Left cardiac atrium (tissue), 4 donors: ENCODE measurements at regions not wholly inside any gene's neighbourhood (a gene's known extent, or its start where the extent isn't known, plus 50 kb on each side); places are given as distances from the start of the nearest gene placed in this dataset.
"Not testable (repeated sequence)": the region's sequence is repeated elsewhere in the genome, so short reads cannot be mapped to it uniquely, and the experiment has no call there.

ENCODE experiments used
- ATAC-seq, 2 donors: fragments of 200-7000 bp; cut with Tn5 transposase; one replicate each; pipeline ENCODE4 v1.9.1; 2020; ENCODE audit warnings: mild to moderate bottlenecking in 2 of 2, moderate library complexity in 2 of 2
- DNase-seq: peaks from one replicate; pipeline ENCODE4 v3.0.0-alpha.2; 2020
- intact Hi-C, 2 donors: fragments of 100-400 bp; cut with DNase I; formaldehyde crosslinking; loops; one replicate each; pipeline versions ENCODE4 v1.14.1 to v1.15.1; 2022 to 2023
- donor health status: DM: no; HTN: yes; CAD: no.
- donor health status: DM: no; HTN: yes; CAD: no; lungs with severe emphysema.
- donor health status: DM: yes; HTN: yes; CAD: no.
- donor health status: Dilated cardiomyopathy.

DNA sequence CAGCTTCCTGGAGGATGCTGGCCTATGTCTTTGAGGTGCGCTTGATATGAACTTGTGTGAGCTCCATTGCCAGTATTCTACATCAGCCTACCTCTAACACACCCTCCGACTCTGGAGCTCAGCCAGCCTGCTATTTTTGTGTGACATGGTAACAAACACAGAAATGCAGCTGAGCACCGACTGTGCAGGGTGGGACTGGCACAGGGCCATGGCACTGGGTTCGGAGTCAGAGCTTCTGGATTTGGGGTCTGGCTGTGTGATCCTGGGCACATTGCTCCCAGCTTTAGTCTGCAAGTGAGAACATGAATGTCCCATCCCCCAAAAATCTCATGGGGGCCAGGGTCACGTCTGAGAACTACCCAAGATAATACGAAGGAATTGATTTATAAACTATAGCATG is 257.2 kb upstream of the CTBP2 start:
- ATAC-seq (no peak), DNase-seq (no peak)
- intact Hi-C loops, result no loop called here

DNA sequence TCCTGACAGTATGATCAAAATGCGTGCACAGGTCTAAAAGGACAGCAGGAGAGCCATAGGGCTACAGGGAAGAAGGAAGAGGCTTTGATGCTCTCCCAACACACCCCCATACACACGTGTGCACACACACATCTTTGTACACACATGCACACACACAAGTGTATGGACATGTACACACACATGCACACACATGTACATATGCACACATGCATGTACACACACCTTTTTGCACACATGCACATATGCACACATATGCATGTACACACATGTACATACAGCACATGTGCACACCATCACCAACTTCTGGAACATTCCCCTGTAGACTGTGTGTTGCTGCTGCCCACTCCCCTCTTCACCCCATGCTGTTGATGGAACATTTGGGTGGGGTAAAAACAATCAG is 255.6 kb upstream of the CTBP2 start:
- no peak for DNase-seq
- intact Hi-C loops, result no loop called here
- ATAC-seq, result no peak

DNA sequence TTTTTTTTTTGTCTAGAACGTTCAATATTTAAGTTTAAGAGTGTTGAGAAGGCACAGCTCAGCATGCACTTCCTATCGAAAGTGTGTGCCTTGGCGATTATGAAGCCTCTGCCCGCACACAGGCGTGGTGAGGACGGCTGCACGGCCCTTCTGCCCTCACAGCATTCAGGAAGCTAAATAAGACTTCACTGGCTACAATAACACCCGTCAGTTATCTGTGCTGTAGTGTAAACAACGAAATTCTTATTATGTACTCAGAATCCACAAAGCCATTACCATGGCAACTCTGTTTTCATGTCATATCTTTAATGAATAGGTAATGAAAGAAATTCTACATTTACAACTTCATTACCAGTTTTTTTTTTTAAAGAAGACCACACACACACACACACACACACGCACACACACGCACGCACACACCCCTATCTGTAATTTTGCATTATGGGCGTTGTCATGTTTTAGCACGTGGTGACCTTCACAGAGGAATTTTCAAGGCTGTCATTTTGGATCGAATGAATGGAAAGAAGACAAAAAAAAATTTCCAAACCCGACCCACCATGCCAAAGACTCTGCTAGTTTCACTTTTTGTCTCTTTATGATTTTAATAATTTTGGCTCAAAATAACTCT is 254.8 kb upstream of the CTBP2 start:
- intact Hi-C loops, result no loop called here
- ATAC-seq, result no peak
- no peak for DNase-seq

DNA sequence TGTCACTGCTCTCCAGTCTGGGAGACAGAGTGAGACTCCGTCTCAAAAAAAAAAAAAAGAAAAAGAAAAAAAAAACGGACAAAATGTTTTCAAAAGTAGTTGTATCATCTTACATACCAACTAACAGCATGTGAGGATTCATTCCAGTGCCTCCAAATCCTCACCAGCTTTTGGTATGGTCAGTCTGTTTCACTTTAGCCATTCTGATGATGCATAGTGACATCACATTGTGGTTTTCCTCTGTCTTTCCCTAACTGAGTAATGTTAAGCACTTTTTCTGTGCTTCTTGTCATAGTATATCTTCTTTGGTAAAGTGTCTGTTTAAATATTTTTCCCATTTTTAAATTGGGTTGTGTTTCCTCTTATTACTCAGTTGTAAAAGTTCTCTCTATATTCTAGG is 251.4 kb upstream of the CTBP2 start:
- ATAC-seq, result no peak
- no peak for DNase-seq
- intact Hi-C loops, result no loop called here

DNA sequence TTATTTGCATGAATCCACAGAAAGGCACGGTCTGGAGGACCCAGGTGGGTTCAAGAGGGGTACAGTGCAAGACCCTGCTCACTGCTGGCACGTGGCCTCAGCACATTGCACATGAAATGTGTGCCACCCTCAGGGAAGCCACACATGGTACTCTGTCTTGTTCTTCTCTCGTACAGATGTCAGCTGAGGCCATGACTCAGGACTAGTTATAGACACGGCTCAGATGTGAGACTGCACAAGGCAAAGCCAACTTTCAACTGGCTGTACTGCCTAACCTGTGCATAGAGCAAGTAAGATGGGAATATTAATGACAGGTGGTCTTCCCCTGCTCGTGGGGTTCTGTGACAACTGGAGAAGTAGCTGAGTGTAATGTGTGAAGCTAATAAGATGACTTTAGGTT is 249.4 kb upstream of the CTBP2 start:
- DNase-seq (no peak), ATAC-seq (no peak)
- intact Hi-C loops, result no loop called here

DNA sequence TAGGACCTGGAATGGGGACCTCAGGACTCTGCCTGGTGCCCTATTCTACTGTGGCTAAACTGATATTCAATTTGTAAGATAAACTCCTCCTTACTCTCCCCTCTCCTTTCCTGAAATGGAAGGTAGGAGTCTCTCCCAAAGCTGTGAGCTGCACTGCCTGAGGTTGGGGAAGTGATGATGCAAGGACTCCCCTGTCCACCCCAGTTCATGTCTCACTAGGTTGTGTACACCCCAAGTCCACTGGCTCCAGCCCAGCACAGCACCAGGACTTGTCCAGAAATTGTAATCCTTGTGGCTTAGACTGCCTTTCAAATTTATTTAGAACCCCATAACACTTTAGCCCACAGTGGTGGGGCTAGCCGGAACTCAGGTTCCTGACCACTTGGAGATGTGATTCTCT is 247.2 kb upstream of the CTBP2 start:
- no peak for DNase-seq
- intact Hi-C loops, result no loop called here
- ATAC-seq, result no peak

DNA sequence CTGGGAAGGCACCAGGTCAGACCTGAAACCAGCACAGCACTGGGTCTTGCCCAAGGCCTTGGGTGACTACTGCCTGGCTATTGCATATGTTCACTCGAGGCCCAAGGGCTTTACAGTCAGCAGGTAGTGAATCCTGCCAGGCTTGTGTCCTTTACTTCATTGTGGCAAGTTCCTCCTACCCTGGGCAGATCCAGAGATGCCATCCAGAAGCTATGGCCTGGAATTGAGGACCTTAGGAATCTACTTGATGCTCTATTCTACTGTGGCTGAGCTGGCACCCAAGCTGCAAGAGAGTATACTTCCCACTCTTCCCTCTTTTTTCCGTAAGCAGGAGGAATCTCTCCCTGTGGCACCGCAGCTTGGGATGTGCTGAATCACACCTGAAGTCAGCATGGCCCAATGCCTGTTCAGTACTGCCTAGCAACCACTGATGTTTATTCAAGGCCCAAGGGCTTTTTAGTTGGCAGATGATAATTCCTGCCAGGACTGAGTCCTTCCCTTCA is 246.7 kb upstream of the CTBP2 start:
- ATAC-seq (no peak), DNase-seq (no peak)
- intact Hi-C loops, result no loop called here

DNA sequence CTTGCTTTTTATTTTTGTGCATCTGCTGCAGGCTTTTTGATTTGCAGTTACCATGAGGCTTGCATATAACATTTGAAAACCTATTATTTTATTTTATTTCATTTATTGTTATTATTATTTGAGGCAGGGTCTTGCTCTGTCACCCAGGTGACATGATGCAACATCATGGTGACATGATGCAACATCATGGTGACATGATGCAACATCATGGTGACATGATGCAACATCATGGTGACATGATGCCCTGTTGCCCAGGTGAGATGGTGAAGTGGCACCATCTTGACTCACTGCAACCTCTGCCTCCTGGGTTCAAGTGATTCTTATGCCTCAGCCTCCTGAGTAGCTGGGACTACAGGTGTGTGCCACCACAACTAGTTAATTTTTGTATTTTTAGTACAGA is 244.5 kb upstream of the CTBP2 start:
- DNase-seq, ATAC-seq, intact Hi-C loops: not testable (repeated sequence)

DNA sequence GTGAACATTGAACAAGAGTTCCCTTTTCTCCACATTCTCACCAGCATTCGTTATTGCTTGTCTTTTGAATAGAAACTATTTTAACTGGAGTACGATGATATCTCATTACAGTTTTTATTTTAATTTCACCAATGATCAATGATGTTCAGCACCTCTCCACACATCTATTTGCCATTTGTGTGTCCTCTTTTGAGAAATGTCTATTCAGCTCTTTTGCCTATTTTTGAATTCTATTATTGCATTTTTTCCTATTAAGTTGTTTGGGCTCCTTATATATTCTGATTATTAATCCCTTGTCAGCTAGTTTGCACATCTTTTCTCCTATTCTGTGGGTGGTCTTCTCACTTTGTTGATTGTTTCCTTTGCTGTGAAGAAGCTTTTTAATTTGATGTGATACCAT is 241.1 kb upstream of the CTBP2 start:
- ATAC-seq (no peak), DNase-seq (no peak)
- intact Hi-C loops, result no loop called here

DNA sequence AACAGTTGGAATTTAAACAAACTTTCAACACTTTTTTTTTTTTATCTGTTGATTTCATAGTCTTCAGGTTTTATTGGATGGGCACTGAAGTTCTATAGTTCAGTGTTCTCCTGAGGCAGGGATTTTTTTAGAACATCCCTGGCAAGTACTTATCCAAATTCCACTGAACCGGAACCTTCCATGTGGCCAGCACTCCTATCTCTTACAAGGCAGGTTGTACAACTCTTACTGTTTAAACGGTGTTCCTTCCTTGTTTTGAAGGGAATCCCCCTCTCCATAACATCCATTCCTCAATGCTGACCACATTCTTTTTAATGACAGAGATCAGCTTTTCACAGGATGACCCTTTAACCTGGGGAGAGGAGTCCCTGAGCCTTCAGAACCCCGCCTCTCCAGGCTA is 238.9 kb upstream of the CTBP2 start:
- DNase-seq (no peak), ATAC-seq (no peak)
- intact Hi-C loops, result no loop called here

DNA sequence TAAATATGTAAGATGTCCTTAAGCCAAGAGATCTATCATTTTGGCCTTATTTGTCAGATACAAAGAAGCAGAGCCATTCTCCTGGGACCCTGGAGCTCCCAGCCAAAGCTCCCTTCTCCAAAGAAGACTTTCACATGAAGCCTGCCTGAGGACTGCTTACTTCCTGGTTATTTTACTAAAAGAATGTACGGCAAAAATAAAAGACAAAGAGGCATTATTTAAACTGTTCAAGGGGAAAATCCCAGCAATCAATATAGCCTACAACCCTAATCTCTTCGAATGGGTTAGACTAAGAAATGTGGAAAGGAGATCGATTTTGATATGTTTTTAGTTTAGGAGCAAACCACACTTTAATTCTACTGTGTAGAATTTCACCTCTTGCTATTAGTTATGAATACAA is 237.9 kb upstream of the CTBP2 start:
- DNase-seq, result no peak
- no peak for ATAC-seq
- intact Hi-C loops, result no loop called here

DNA sequence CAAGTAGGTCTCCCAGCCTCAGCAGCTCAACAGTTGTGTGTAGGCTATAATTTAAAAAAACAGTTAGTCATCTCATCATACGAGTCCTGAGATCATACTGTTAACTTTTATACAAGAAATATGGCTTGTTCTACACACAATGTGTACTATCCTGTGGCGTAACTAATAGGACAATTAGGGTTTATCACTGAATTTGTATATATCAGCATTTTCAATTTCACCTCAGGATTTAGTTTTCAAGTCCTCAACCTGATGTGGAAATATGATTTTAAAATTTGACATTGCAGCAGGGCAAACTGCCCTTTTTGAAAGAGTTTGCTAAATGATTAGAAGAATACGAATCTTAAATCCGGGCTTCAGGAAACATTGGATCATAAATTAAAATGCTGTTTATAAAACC is 237.2 kb upstream of the CTBP2 start:
- ATAC-seq, result no peak
- intact Hi-C loops, result no loop called here
- DNase-seq, result no peak

DNA sequence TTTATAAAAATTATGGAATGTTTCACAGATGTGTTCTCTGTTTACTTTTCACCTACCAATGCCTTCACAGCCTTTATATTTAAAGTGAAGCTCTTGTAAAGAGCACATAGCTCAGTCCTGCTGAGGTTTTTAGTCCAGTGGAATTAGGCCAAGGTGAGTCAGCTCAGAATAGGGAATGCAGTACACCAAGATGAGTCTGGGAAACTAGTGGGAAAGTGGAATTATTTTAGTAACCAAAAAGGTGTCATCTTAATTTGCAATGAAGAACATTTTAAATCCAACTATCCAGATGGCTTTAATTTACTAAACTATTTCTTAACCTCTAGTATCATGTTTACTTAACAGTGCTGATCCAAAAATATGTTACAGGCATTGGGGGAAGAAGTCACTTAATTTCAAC is 236.3 kb upstream of the CTBP2 start:
- no peak for ATAC-seq
- DNase-seq, result no peak
- intact Hi-C loops, result no loop called here

DNA sequence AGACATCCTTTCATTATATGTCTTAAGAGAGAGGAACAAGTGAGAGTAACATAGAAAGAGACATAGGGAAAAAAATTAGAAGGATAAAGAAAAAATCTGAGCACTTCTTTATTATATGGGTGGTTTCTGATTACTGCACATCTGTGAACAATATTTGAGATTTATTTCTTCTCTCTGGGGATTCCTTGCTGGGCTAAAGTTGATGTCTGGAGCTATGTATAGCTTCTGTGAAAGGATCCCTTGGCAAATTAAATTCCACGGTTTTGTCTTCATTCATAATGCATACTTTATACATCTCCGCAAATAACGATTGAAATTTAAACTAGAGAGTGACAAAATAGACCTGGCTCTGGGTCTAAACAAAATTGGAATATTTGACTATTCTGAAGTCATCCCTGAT is 232.2 kb upstream of the CTBP2 start:
- DNase-seq, result no peak
- intact Hi-C loops, result no loop called here
- no peak for ATAC-seq

DNA sequence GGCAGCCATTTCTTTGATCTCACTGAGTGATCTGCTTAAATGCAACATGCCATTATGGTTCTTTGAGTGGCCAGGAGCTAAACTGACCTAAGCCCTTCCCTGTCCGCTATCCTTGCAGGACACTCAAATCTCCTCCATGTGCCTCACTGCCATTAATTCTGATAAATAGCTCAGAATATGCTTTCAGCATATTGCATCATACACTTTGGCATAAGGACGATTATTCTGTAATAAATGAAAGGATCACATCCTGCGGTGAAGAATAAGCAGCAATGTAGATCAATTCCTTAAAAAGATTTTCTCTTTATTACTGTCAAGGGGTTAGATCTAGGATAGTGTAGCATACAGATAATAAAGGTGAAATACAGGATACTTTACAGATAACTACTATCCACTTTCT is 231.8 kb upstream of the CTBP2 start:
- intact Hi-C loops, result no loop called here
- ATAC-seq (no peak), DNase-seq (no peak)

DNA sequence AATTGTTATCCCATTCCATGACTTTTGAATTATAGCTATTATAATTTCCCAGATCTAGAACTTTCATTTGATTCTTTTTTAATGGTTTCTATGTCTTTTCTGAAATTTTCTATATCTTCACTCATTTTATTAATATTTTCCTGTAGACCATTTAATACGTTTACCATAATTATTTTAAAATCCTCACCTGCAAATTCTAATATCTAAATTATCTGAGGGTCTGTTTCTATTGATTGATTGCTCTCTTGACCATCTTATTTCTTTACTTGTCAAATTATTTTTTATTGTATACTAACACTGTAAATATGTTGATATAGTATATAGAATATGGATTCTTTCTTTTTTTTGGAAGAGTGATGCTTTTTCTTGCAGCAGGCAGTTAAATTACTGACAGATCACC is 229.3 kb upstream of the CTBP2 start:
- ATAC-seq (no peak), DNase-seq (no peak)
- intact Hi-C loops, result no loop called here

DNA sequence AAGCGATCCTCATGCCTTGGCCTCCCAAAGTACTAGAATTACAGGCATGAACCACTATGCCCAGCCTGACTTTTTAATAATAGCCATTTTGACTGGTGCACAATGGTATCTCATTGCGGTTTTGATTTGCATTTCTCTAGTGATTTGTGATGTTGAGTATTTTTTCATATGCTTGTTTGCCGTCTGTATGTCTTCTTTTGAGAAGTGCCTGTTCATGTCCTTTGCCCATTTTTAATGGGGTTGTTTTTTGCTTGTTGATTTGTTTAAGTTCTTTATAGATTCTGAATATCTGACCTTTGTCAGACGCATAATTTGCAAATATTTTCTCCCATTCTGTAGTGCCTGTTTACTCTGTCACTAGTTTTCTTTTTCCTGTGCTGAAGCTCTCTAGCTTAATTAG is 219.2 kb upstream of the CTBP2 start:
- intact Hi-C loops, result loop anchor here (10.0 kb wide), 2 partner anchors 215 to 335 kb away; partner anchors contain the start of gene CTBP2 (in 1 of the 2)
- no peak for DNase-seq

DNA sequence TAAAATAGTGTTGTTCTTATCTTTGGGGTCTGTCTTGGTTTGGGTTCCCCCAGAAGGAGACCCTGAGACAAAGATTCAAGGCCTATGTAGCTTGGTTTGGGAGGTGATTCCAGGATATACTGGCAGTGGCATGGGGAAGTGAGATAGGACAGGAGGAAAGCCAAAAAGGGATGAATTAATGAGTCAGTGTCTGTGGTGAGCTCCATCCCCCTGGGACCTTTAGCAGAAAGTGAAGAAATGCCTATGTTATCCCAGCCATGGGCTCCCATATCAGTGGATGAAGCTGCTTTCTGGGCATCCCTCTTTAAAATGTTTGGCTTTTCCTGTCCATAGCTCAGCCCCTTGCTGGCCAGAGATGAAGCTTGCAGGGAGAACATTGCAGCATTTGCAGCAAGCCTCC is 217.0 kb upstream of the CTBP2 start:
- intact Hi-C loops, result loop anchor here (10.0 kb wide), 2 partner anchors 213 to 333 kb away; partner anchors contain the start of gene CTBP2 (in 1 of the 2)
- no peak for DNase-seq
- no peak for ATAC-seq

More for the DNA sequence above, 219.2 kb upstream of the CTBP2 start:
- ATAC-seq, result no peak

DNA sequence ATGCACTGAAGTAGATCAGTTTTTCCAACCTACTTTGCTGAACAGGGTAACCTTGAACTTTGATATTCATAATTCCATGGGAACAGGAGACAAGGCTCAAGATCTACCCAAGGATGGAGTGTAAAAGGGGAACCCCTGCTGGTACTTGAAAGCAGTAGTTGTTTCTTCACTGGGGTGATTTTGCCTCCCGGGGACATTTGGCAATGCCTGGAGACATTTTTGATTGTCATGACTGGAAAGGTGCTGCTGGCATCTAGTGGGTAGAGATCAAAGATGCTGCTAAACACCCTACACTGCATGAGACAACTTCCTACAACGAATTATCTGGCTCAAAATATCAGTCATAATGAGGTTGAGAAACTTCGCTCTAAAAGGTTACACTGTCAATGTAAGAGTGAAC is 214.8 kb upstream of the CTBP2 start:
- no peak for DNase-seq
- ATAC-seq, result peak in 1 of 2 donors; percentile 61
- intact Hi-C loops, result loop anchor here (10.0 kb wide), 2 partner anchors 210 to 330 kb away; partner anchors contain the start of gene CTBP2 (in 1 of the 2)

DNA sequence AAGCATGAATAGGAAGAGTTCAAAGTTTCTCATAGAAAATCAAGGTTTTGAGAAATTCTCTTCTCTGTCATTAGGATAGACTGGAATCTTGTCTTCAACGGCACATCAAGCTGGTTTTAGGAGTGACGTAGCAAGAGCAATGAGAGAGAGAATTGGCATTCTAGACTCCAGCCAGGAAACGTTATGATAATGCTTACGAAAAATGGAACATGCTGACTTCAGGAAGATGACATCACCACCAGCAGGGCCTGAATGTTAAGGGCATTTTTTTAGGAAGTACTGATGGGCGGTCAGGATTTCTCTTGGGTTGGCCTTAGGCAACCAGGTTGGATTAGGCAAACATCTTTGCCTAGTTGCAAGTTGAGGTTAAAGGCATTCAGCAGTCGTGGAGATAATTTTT is 213.2 kb upstream of the CTBP2 start:
- intact Hi-C loops, result loop anchor here (10.0 kb wide), 2 partner anchors 209 to 329 kb away; partner anchors contain the start of gene CTBP2 (in 1 of the 2)
- no peak for DNase-seq
- ATAC-seq, result no peak

DNA sequence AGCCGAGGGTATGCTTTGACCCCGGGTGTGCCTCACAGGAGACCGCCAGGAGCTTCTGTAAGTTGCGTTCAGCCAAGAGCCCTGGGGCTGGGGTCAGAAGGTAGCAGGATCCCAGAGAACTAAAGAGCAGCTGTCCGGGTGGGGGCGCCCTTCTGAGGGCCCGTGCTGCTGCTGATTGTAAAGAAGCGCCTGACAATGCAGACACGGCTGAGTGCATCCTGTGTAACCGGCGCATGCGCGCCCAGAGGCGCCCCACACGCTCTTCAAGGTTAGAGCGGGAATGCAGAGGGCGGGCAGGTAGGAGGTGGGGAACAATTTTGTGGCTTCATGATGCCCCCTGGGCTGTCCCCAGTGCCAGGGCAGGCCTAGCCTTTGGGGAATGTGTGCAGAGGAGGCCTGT is 210.2 kb upstream of the CTBP2 start:
- intact Hi-C loops, result loop anchor here (10.0 kb wide), 2 partner anchors 206 to 326 kb away; partner anchors contain the start of gene CTBP2 (in 1 of the 2)
- DNase-seq, result no peak
- no peak for ATAC-seq
